IMR-90 (cell line): ENCODE measurements at regions not wholly inside any gene's neighbourhood (a gene's known extent, or its start where the extent isn't known, plus 50 kb on each side); places are given as distances from the start of the nearest gene placed in this dataset.

Source experiments
- ATAC-seq: fragments of 200-7000 bp; cut with Tn5 transposase; 2 replicates; pipeline ENCODE4 v1.9.1; 2020; ENCODE audit warnings: low read depth, mild to moderate bottlenecking, moderate library complexity
- BruUV-seq: library from RNA; stranded (reverse); fragments of 400-500 nt; replicated peaks from 2 replicates; lab custom pipeline; 2021; lab: Mats Ljungman, UMichigan
- CTCF ChIA-PET: fragments of 300-600 bp; formaldehyde crosslinking; extraction: SDS; loops from one replicate; lab custom pipeline; 2021; ENCODE audit warnings: antibody characterized with exemption; lab: Yijun Ruan, JAX
- POLR2A ChIA-PET: fragments of 300-600 bp; sonication (Branson Sonifier 250); formaldehyde crosslinking; loops from one replicate; lab custom pipeline; 2022; ENCODE audit warnings: antibody characterized with exemption; ENCODE audit not compliant: unreplicated experiment; lab: Charles Lee
- DNase-seq: peaks from one replicate; pipeline ENCODE4 v3.0.0; 2013
- H2AFZ ChIP-seq: replicated peaks from 2 replicates; pipeline ENCODE3; 2013; ENCODE audit warnings: low read length, mild to moderate bottlenecking; ENCODE audit not compliant: poor library complexity
- H2AK5ac ChIP-seq: 2 replicates; pipeline ENCODE4 v1.6.1; 2013; ENCODE audit warnings: low read depth, low read length, inconsistent platforms
- H2AK9ac ChIP-seq: replicated peaks from 2 replicates; pipeline ENCODE3; 2013; ENCODE audit warnings: mild to moderate bottlenecking, low read depth, low read length, moderate library complexity; ENCODE audit not compliant: poor library complexity
- H2BK120ac ChIP-seq: 2 replicates; pipeline ENCODE4 v1.6.1; 2013; ENCODE audit warnings: low read depth, low read length, inconsistent platforms
- H2BK15ac ChIP-seq: 3 replicates; pipeline ENCODE4 v1.6.1; 2013; ENCODE audit warnings: low read depth, low read length, inconsistent platforms
- H2BK20ac ChIP-seq: 2 replicates; pipeline ENCODE4 v1.6.1; 2013; ENCODE audit warnings: low read depth, mild to moderate bottlenecking, inconsistent platforms, low read length, moderate library complexity
- H2BK5ac ChIP-seq: 2 replicates; pipeline ENCODE4 v1.6.1; 2013; ENCODE audit warnings: mild to moderate bottlenecking, low read depth, low read length, inconsistent platforms; ENCODE audit not compliant: poor library complexity, severe bottlenecking
- H3K14ac ChIP-seq: replicated peaks from 2 replicates; pipeline ENCODE4 v1.6.1; 2013; ENCODE audit warnings: low read depth, low read length, inconsistent platforms
- H3K18ac ChIP-seq: 2 replicates; pipeline ENCODE4 v1.6.1; 2013; ENCODE audit warnings: low read depth, low read length, control low read depth
- H3K23ac ChIP-seq: 2 replicates; pipeline ENCODE4 v1.6.1; 2013; ENCODE audit warnings: low read depth, low read length, inconsistent platforms
- H3K27ac ChIP-seq: 2 replicates; pipeline ENCODE4 v1.5.1; 2013; ENCODE audit warnings: mild to moderate bottlenecking, control low read depth, low read length; ENCODE audit not compliant: insufficient read depth
- H3K27me3 ChIP-seq: 2 replicates; pipeline ENCODE4 v1.6.1; 2013; ENCODE audit warnings: low read length; ENCODE audit not compliant: control insufficient read depth, insufficient read depth
- H3K36me3 ChIP-seq: 2 replicates; pipeline ENCODE4 v1.6.1; 2013; ENCODE audit warnings: low read length, mixed read lengths; ENCODE audit not compliant: control insufficient read depth, insufficient read depth
- H3K4ac ChIP-seq: 2 replicates; pipeline ENCODE4 v1.6.1; 2013; ENCODE audit warnings: low read depth, low read length, inconsistent platforms
- H3K4me1 ChIP-seq: 2 replicates; pipeline ENCODE4 v1.6.1; 2013; ENCODE audit warnings: low read length, mixed read lengths; ENCODE audit not compliant: control insufficient read depth, insufficient read depth
- H3K4me2 ChIP-seq: 2 replicates; pipeline ENCODE4 v1.6.1; 2013; ENCODE audit warnings: low read depth, mild to moderate bottlenecking, control low read depth, low read length, moderate library complexity
- H3K4me3 ChIP-seq: 2 replicates; pipeline ENCODE4 v1.5.1; 2013; ENCODE audit warnings: low read depth, mild to moderate bottlenecking, control low read depth, low read length, moderate library complexity; ENCODE audit not compliant: insufficient read depth
- H3K56ac ChIP-seq: 2 replicates; pipeline ENCODE4 v1.6.1; 2013; ENCODE audit warnings: low read length, inconsistent platforms; ENCODE audit not compliant: insufficient read depth; ENCODE audit errors: extremely low read depth
- H3K79me1 ChIP-seq, 2 experiments: 2 replicates each; pipeline ENCODE4 v1.6.1; 2013; ENCODE audit warnings: low read length in 2 of 2, inconsistent platforms in 1 of 2, low read depth in 1 of 2
- H3K9ac ChIP-seq: 2 replicates; pipeline ENCODE4 v1.6.1; 2013; ENCODE audit warnings: low read depth, low read length, control low read depth
- H3K9me1 ChIP-seq: 2 replicates; pipeline ENCODE4 v1.6.1; 2013; ENCODE audit warnings: low read length, inconsistent platforms; ENCODE audit not compliant: insufficient read depth
- H3K9me3 ChIP-seq: 2 replicates; pipeline ENCODE4 v1.6.1; 2013; ENCODE audit warnings: low read length; ENCODE audit not compliant: control insufficient read depth, insufficient read depth
- H4K20me1 ChIP-seq: 2 replicates; pipeline ENCODE4 v1.6.1; 2013; ENCODE audit warnings: low read length, inconsistent platforms; ENCODE audit not compliant: insufficient read depth
- H4K5ac ChIP-seq: 2 replicates; pipeline ENCODE4 v1.6.1; 2013; ENCODE audit warnings: mild to moderate bottlenecking, low read depth, low read length, control low read depth
- H4K8ac ChIP-seq, 2 experiments: 2 replicates each; pipeline ENCODE4 v1.6.1; 2013; ENCODE audit warnings: low read depth in 2 of 2, low read length in 2 of 2, control low read depth in 1 of 2, inconsistent platforms in 1 of 2
- H4K91ac ChIP-seq: 2 replicates; pipeline ENCODE4 v1.6.1; 2013; ENCODE audit warnings: low read depth, low read length, inconsistent platforms; ENCODE audit not compliant: insufficient read depth
- BHLHE40 ChIP-seq: fragments of 150-350 bp; IDR thresholded peaks from 2 replicates; pipeline ENCODE4 v1.6.1; 2016; ENCODE audit warnings: mild to moderate bottlenecking, low read depth, low read length
- CEBPB ChIP-seq: IDR thresholded peaks from 2 replicates; pipeline ENCODE4 v1.6.1; 2012; ENCODE audit warnings: low read depth, low read length, improper control_type of control experiment
- CHD1 ChIP-seq: IDR thresholded peaks from 2 replicates; pipeline ENCODE4 v1.6.1; 2012; ENCODE audit warnings: low read depth, low read length, improper control_type of control experiment
- CTCF ChIP-seq: conservative IDR thresholded peaks from 2 replicates; pipeline ENCODE4 v1.5.1; 2012; ENCODE audit warnings: mild to moderate bottlenecking, low read depth, low read length, improper control_type of control experiment
- ELK1 ChIP-seq: fragments of 150-350 bp; IDR thresholded peaks from 2 replicates; pipeline ENCODE4 v1.6.1; 2016; ENCODE audit warnings: low read depth, mild to moderate bottlenecking, low read length, moderate library complexity, borderline replicate concordance
- FOS ChIP-seq: fragments of 150-350 bp; IDR thresholded peaks from 2 replicates; pipeline ENCODE4 v1.6.1; 2016; ENCODE audit warnings: low read depth, low read length
- MAFK ChIP-seq: IDR thresholded peaks from 2 replicates; pipeline ENCODE4 v1.6.1; 2012; ENCODE audit warnings: low read depth, low read length, improper control_type of control experiment
- MAZ ChIP-seq: IDR thresholded peaks from 2 replicates; pipeline ENCODE4 v1.6.1; 2012; ENCODE audit warnings: low read depth, mild to moderate bottlenecking, low read length, improper control_type of control experiment, moderate library complexity, borderline replicate concordance
- MXI1 ChIP-seq: IDR thresholded peaks from 2 replicates; pipeline ENCODE4 v1.6.1; 2012; ENCODE audit warnings: low read depth, mild to moderate bottlenecking, low read length, moderate library complexity, borderline replicate concordance
- NFE2L2 ChIP-seq: fragments of 150-350 bp; IDR thresholded peaks from 2 replicates; pipeline ENCODE4 v1.6.1; 2016; ENCODE audit warnings: low read depth, mild to moderate bottlenecking, low read length
- POLR2A ChIP-seq: IDR thresholded peaks from 2 replicates; pipeline ENCODE4 v1.6.1; 2012; ENCODE audit warnings: mild to moderate bottlenecking, low read depth, low read length
- RAD21 ChIP-seq: IDR thresholded peaks from 2 replicates; pipeline ENCODE4 v1.6.1; 2012; ENCODE audit warnings: low read length, improper control_type of control experiment
- RCOR1 ChIP-seq: IDR thresholded peaks from 2 replicates; pipeline ENCODE4 v1.6.1; 2012; ENCODE audit warnings: mild to moderate bottlenecking, low read length, improper control_type of control experiment; ENCODE audit not compliant: insufficient replicate concordance
- RFX5 ChIP-seq: IDR thresholded peaks from 2 replicates; pipeline ENCODE4 v1.8.0; 2012; ENCODE audit warnings: low read depth, mild to moderate bottlenecking, low read length, moderate library complexity
- SMC3 ChIP-seq: fragments of 150-350 bp; IDR thresholded peaks from 2 replicates; pipeline ENCODE4 v1.6.1; 2016; ENCODE audit warnings: low read depth, mild to moderate bottlenecking, antibody characterized with exemption, low read length, moderate library complexity
- USF2 ChIP-seq: fragments of 150-350 bp; IDR thresholded peaks from 2 replicates; pipeline ENCODE4 v1.6.1; 2017; ENCODE audit warnings: mild to moderate bottlenecking, antibody characterized with exemption, low read length, low read depth
- WGBS, 2 experiments: methylation state at CpG; one replicate each; pipeline versions ENCODE4 v1.1.5 to v1.1.7; 2013; ENCODE audit warnings: missing lambda C conversion rate in 2 of 2; ENCODE audit not compliant: insufficient read length in 1 of 2; ENCODE audit errors: extremely low coverage in 2 of 2; 5-methylcytosine and 5-hydroxymethylcytosine counted together
- dilution Hi-C: fragments of 300-500 bp; cut with HindIII; formaldehyde crosslinking; loops from one replicate; pipeline ENCODE4 v1.14.3; 2018; ENCODE audit warnings: low sequenced_read_pairs; ENCODE audit not compliant: unreplicated experiment
- in situ Hi-C: fragments of 300-500 bp; cut with MboI; formaldehyde crosslinking; loops from 3 replicates; pipeline ENCODE4 v1.14.3; 2019; ENCODE audit warnings: low sequenced_read_pairs, inconsistent platforms, mixed read lengths
- intact Hi-C: fragments of 100-400 bp; cut with micrococcal nuclease; formaldehyde crosslinking; loops from 2 replicates; pipeline ENCODE4 v1.10.0; 2022

- no peak overlapping the region for H2BK120ac ChIP-seq
- no peak overlapping the region for H3K14ac ChIP-seq
- ChIA-PET POLR2A (no interaction called here), CTCF (no interaction called here)
- no peaks in the 10 kb centered on the region for H3K4me1 ChIP-seq
- H2AFZ ChIP-seq: no peak overlapping the region
- H3K23ac ChIP-seq: no peak overlapping the region
- dilution Hi-C loops (no loop called here), in situ Hi-C loops (no loop called here), intact Hi-C loops (no loop called here)
- no peak overlapping the region for H3K4me3 ChIP-seq
- no peaks in the 10 kb centered on the region for H3K27me3 ChIP-seq
- no peaks in the 10 kb centered on the region for H3K9me1 ChIP-seq
- peaks cover 10% of the 10 kb centered on the region for H3K9me3 ChIP-seq
- no peak overlapping the region for H4K8ac ChIP-seq
- no TSS peak for BruUV-seq
- H2BK15ac ChIP-seq: no peak overlapping the region
- H3K56ac ChIP-seq: no peak overlapping the region
- H2BK20ac ChIP-seq: no peak overlapping the region
- no peak overlapping the region for H2AK9ac ChIP-seq
- H4K5ac ChIP-seq: no peak overlapping the region
- no peak overlapping the region for H3K18ac ChIP-seq
- ATAC-seq: no peak
- no peak for TF ChIP-seq MXI1
- no peak for TF ChIP-seq MAZ
- TF ChIP-seq POLR2A: no peak
- no peak for TF ChIP-seq ELK1
- no peak for TF ChIP-seq RFX5
- no peak for TF ChIP-seq CTCF
- no peak for TF ChIP-seq MAFK
- no peak for TF ChIP-seq RCOR1
- no peak for TF ChIP-seq FOS
- TF ChIP-seq CEBPB: no peak
- no peak for TF ChIP-seq USF2
- TF ChIP-seq NFE2L2: no peak
- no peak for TF ChIP-seq SMC3
- TF ChIP-seq BHLHE40: no peak
- TF ChIP-seq CHD1: no peak
- no peak for TF ChIP-seq RAD21
- H2BK5ac ChIP-seq: no peak overlapping the region
- H3K36me3 ChIP-seq: no peaks in the 10 kb centered on the region
- H2AK5ac ChIP-seq: no peak overlapping the region
- no peak overlapping the region for H3K4ac ChIP-seq
- H3K9ac ChIP-seq: no peak overlapping the region
- H3K79me1 ChIP-seq: no peaks in the 10 kb centered on the region
- WGBS, 2 experiments: no CpG with 5 or more reads among the region's 2 CpGs
- H4K20me1 ChIP-seq: no peaks in the 10 kb centered on the region
- H3K27ac ChIP-seq: no peak overlapping the region
- no peak overlapping the region for H3K4me2 ChIP-seq
- no peak overlapping the region for H4K91ac ChIP-seq
- DNase-seq: no peak
Measured at GRCh38 chr5:85990998-85991397, 626.7 kb upstream of the COX7C start.
